ENCODE measurements at regions not wholly inside any gene's neighbourhood (a gene's known extent, or its start where the extent isn't known, plus 50 kb on each side); places are given as distances from the start of the nearest gene placed in this dataset.

DNA sequence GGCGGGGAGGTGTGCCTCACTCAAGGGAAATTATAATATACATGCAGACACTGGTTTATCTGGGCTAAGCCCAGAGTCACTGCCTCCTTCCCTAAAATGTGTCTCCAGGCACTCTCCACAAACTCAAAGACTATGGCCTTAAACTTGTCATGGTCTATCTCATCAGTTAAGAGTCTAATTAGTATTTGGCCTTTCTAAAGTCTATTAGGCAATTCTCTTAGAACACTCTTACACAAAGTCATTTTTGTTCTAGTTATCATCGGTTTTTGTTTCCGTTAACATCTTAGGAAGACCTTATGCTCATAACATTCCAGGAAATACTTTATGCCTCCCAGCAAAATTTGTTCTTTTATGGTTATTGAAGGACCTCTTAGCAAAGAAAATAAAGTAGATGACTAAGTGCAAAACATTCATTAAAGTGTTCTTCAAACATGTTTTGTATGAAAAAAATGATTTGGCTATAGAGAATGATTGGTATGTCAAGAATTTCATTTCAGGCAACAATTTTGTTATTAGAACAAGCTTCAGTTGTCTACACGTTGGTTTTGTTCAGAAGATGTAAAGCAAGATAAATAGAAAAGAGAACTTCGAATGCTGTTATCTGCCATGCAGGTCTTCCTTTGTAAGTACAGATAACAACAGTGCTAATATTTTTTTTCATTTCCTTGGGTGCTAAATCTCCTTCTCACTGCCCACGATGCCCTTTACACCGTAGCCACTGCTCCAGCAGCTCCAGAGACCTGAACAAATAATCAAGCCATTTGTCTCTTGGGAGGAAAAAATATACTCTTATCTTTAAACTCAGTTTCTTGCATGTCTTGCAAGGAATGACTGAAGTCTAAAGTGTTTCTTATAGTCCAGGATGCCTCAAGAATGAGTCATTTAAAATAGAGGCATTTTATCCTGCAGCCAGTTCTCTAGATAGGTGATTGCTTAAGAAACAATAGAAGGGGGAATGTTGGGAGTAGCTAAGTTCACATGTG lies 170.4 kb downstream of the HTR1B start:
- Histone ChIP-seq H3K9me3 (ENCODE audit: control insufficient read depth in 4 of 4, low read length in 3 of 4) (no peaks in the 10 kb centered on the region), H3K4me1 (ENCODE audit: control insufficient read depth in 4 of 4, insufficient read depth in 4 of 4, low read length in 3 of 4) (no peaks in the 10 kb centered on the region), H3K9ac (ENCODE audit: low read depth in 1 of 2, low read length in 2 of 2) (no peak overlapping the region), H3K27ac (ENCODE audit: low read depth in 1 of 2, low read length in 2 of 2) (no peak overlapping the region), H3K36me3 (ENCODE audit: control insufficient read depth in 4 of 4, insufficient read depth in 3 of 4, low read depth in 1 of 4, low read length in 3 of 4) (no peaks in the 10 kb centered on the region), H3K27me3 (ENCODE audit: control insufficient read depth in 4 of 4, insufficient read depth in 4 of 4, low read length in 3 of 4) (no peaks in the 10 kb centered on the region), H3K4me3 (ENCODE audit: low read depth in 1 of 3, low read length in 3 of 3) (no peak overlapping the region)
- no peak for DNase-seq (ENCODE audit: low spot score)
- TF ChIP-seq YY1 (IDR thresholded peaks at IDR 0.05) (no peak), FOXA2 (IDR thresholded peaks at IDR 0.05) (no peak), JUND (IDR thresholded peaks at IDR 0.05) (no peak), HNF4A (conservative IDR thresholded peaks at IDR 0.05) (no peak), RXRA (IDR thresholded peaks at IDR 0.05) (no peak), HNF4G (IDR thresholded peaks at IDR 0.05) (no peak), EGR1 (IDR thresholded peaks at IDR 0.05; ENCODE audit: low read depth in 2 of 2) (no peak)
- WGBS = 57% methylated on average over 7 of the region's 7 CpGs

DNA sequence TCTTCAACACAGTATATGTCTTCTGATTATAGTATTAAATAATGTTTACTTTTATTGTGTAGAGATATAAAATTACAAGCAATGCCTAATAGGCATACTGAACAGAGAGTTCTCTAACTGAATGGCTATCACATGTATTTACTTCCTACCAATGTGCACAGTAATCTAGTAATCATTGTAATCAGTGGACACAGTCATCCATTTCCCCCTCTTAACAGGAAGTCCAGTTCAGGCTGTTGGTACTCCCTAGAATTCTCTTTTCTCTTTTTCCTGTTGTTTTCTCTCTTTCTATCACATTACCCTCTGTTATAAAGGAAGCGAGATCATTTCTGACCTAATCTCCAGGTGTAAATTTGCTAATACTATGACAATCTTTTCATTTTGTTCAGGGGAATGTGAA lies 172.5 kb downstream of the HTR1B start:
- H3K4me1 ChIP-seq (ENCODE audit: control insufficient read depth in 4 of 4, insufficient read depth in 4 of 4, low read length in 3 of 4) = no peaks in the 10 kb centered on the region
- H3K9ac ChIP-seq (ENCODE audit: low read depth in 1 of 2, low read length in 2 of 2) = no peak overlapping the region
- H3K9me3 ChIP-seq (ENCODE audit: control insufficient read depth in 4 of 4, low read length in 3 of 4) = no peaks in the 10 kb centered on the region
- DNase-seq (ENCODE audit: low spot score) = no peak
- no peaks in the 10 kb centered on the region for H3K27me3 ChIP-seq (ENCODE audit: control insufficient read depth in 4 of 4, insufficient read depth in 4 of 4, low read length in 3 of 4)
- whole genome bisulfite sequencing = 85% methylated on average over 1 of the region's 1 CpG
- TF ChIP-seq EGR1 (IDR thresholded peaks at IDR 0.05; ENCODE audit: low read depth in 2 of 2) = no peak
- H3K36me3 ChIP-seq (ENCODE audit: control insufficient read depth in 4 of 4, insufficient read depth in 3 of 4, low read depth in 1 of 4, low read length in 3 of 4) = no peaks in the 10 kb centered on the region
- H3K4me3 ChIP-seq (ENCODE audit: low read depth in 1 of 3, low read length in 3 of 3) = no peak overlapping the region
- H3K27ac ChIP-seq (ENCODE audit: low read depth in 1 of 2, low read length in 2 of 2) = no peak overlapping the region

DNA sequence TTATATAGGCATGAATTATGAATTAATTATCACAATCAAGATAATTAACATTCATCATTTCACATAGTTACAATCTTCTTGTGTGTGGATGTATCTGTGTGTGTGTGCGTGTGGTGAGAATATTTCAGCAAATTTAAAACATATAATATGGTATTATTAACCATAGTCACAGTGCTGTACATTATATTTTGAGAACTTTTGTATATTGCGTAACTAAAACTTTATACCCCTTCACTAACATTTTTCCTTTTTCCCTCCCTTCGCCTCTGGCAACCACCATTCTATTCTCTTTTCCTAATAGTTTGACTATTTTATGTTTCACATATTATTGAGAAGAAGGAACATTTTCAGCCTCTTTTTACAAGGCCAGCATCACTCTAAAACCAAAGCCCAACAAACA lies 176.8 kb downstream of the HTR1B start:
- no peak for DNase-seq (ENCODE audit: low spot score)
- TF ChIP-seq REST (IDR thresholded peaks at IDR 0.05) (no peak), EGR1 (IDR thresholded peaks at IDR 0.05; ENCODE audit: low read depth in 2 of 2) (no peak), RXRA (IDR thresholded peaks at IDR 0.05) (no peak), TAF1 (conservative IDR thresholded peaks at IDR 0.05) (no peak), JUND (IDR thresholded peaks at IDR 0.05) (no peak)
- 84% methylated on average over 3 of the region's 3 CpGs for WGBS
- H3K27me3 ChIP-seq (ENCODE audit: control insufficient read depth in 4 of 4, insufficient read depth in 4 of 4, low read length in 3 of 4) = no peaks in the 10 kb centered on the region
- no peak overlapping the region for H3K4me3 ChIP-seq (ENCODE audit: low read depth in 1 of 3, low read length in 3 of 3)
- H3K4me1 ChIP-seq (ENCODE audit: control insufficient read depth in 4 of 4, insufficient read depth in 4 of 4, low read length in 3 of 4) = no peaks in the 10 kb centered on the region
- no peaks in the 10 kb centered on the region for H3K9me3 ChIP-seq (ENCODE audit: control insufficient read depth in 4 of 4, low read length in 3 of 4)
- no peak overlapping the region for H3K9ac ChIP-seq (ENCODE audit: low read depth in 1 of 2, low read length in 2 of 2)
- no peaks in the 10 kb centered on the region for H3K36me3 ChIP-seq (ENCODE audit: control insufficient read depth in 4 of 4, insufficient read depth in 3 of 4, low read depth in 1 of 4, low read length in 3 of 4)
- no peak overlapping the region for H3K27ac ChIP-seq (ENCODE audit: low read depth in 1 of 2, low read length in 2 of 2)

Measured in liver (tissue), 7 donors.